Neuronal stem cell (in vitro differentiated cells): ENCODE measurements at regions not wholly inside any gene's neighbourhood (a gene's known extent, or its start where the extent isn't known, plus 50 kb on each side); places are given as distances from the start of the nearest gene placed in this dataset.
A peak's percentile ranks its signal among the peaks of the same experiment; 100 is the strongest.

ENCODE experiments used
- DNase-seq: peaks from one replicate; pipeline ENCODE4 v3.0.0-alpha.2; 2013; ENCODE audit warnings: low spot score
- H2AFZ ChIP-seq: one replicate; pipeline ENCODE4 v1.6.1; 2013; ENCODE audit warnings: mild to moderate bottlenecking, low read length, inconsistent platforms
- H2AK5ac ChIP-seq: 2 replicates; pipeline ENCODE4 v1.6.1; 2013; ENCODE audit warnings: low read depth, mild to moderate bottlenecking, inconsistent platforms, low read length, moderate library complexity, mixed read lengths
- H2BK120ac ChIP-seq: 2 replicates; pipeline ENCODE4 v1.6.1; 2013; ENCODE audit warnings: low read depth, mild to moderate bottlenecking, inconsistent platforms, low read length, moderate library complexity, mixed read lengths
- H2BK12ac ChIP-seq: one replicate; pipeline ENCODE4 v1.6.1; 2013; ENCODE audit warnings: low read length, inconsistent platforms
- H2BK15ac ChIP-seq: 2 replicates; pipeline ENCODE4 v1.6.1; 2013; ENCODE audit warnings: mild to moderate bottlenecking, low read length, inconsistent platforms, mixed read lengths
- H2BK5ac ChIP-seq: one replicate; pipeline ENCODE4 v1.6.1; 2013; ENCODE audit warnings: inconsistent platforms, mild to moderate bottlenecking, low read length, moderate library complexity
- H3K14ac ChIP-seq: one replicate; pipeline ENCODE4 v1.6.1; 2013; ENCODE audit warnings: low read length, inconsistent platforms
- H3K18ac ChIP-seq: 2 replicates; pipeline ENCODE4 v1.6.1; 2013; ENCODE audit warnings: low read length, inconsistent platforms
- H3K23ac ChIP-seq: 2 replicates; pipeline ENCODE4 v1.6.1; 2013; ENCODE audit warnings: low read depth, mild to moderate bottlenecking, mixed read lengths, low read length, inconsistent platforms; ENCODE audit not compliant: poor library complexity
- H3K27ac ChIP-seq: replicated peaks from 3 replicates; pipeline ENCODE4 v1.5.1; 2013; ENCODE audit warnings: low read length, inconsistent platforms
- H3K27me3 ChIP-seq, 3 experiments: 2 replicates each; pipeline ENCODE4 v1.6.1; 2013; ENCODE audit warnings: low read length in 3 of 3, mild to moderate bottlenecking in 2 of 3, inconsistent platforms in 1 of 3, low read depth in 1 of 3, mixed read lengths in 1 of 3, moderate library complexity in 1 of 3; ENCODE audit not compliant: control insufficient read depth in 3 of 3, insufficient read depth in 3 of 3
- H3K36me3 ChIP-seq, 2 donors: replicated peaks in 1 of 2; 2 replicates each; pipeline ENCODE4 v1.6.1; 2013; ENCODE audit warnings: low read length in 2 of 2; ENCODE audit not compliant: control insufficient read depth in 2 of 2, insufficient read depth in 2 of 2
- H3K4ac ChIP-seq: 2 replicates; pipeline ENCODE4 v1.6.1; 2013; ENCODE audit warnings: inconsistent platforms, mild to moderate bottlenecking, low read length, moderate library complexity
- H3K4me1 ChIP-seq, 2 donors: 1 replicate in 1 of 2; 2 replicates in 1 of 2; pipeline ENCODE4 v1.6.1; 2013; ENCODE audit warnings: low read length in 2 of 2, low read depth in 1 of 2; ENCODE audit not compliant: control insufficient read depth in 2 of 2, insufficient read depth in 1 of 2
- H3K4me2 ChIP-seq: one replicate; pipeline ENCODE4 v1.6.1; 2013; ENCODE audit warnings: mild to moderate bottlenecking, low read length, inconsistent platforms; ENCODE audit not compliant: insufficient read depth, poor library complexity, severe bottlenecking
- H3K4me3 ChIP-seq, 2 donors: 2 replicates each; pipeline ENCODE4 v1.5.1; 2013; ENCODE audit warnings: low read length in 2 of 2, mild to moderate bottlenecking in 2 of 2, inconsistent platforms in 1 of 2, moderate library complexity in 1 of 2
- H3K79me1 ChIP-seq: one replicate; pipeline ENCODE4 v1.6.1; 2013; ENCODE audit warnings: low read depth, mild to moderate bottlenecking, inconsistent platforms, low read length, moderate library complexity
- H3K9ac ChIP-seq: one replicate; pipeline ENCODE4 v1.6.1; 2013; ENCODE audit warnings: mild to moderate bottlenecking, low read depth, low read length, inconsistent platforms; ENCODE audit not compliant: poor library complexity
- H3K9me3 ChIP-seq, 2 donors: replicated peaks in 1 of 2; 2 replicates each; pipeline versions ENCODE3 to v1.6.1; 2013; ENCODE audit warnings: low read length in 2 of 2, mild to moderate bottlenecking in 2 of 2, inconsistent platforms in 1 of 2, low read depth in 1 of 2, mixed read lengths in 1 of 2, moderate library complexity in 1 of 2; ENCODE audit not compliant: control insufficient read depth in 2 of 2, insufficient read depth in 1 of 2
- H4K8ac ChIP-seq: one replicate; pipeline ENCODE4 v1.6.1; 2013; ENCODE audit warnings: low read depth, mild to moderate bottlenecking, inconsistent platforms, low read length, moderate library complexity
- H4K91ac ChIP-seq: one replicate; pipeline ENCODE4 v1.6.1; 2013; ENCODE audit warnings: low read length, low read depth, mild to moderate bottlenecking, inconsistent platforms; ENCODE audit not compliant: poor library complexity
- WGBS, 2 donors: extraction: QIAGEN DNeasy Blood & Tissue Kit; methylation state at CpG; one replicate each; pipeline ENCODE4 v1.1.7; 2013; ENCODE audit warnings: missing lambda C conversion rate in 2 of 2, mixed read lengths in 1 of 2; ENCODE audit not compliant: insufficient read length in 2 of 2, insufficient replicate concordance in 1 of 2; ENCODE audit errors: extremely low coverage in 2 of 2; 5-methylcytosine and 5-hydroxymethylcytosine counted together

DNA sequence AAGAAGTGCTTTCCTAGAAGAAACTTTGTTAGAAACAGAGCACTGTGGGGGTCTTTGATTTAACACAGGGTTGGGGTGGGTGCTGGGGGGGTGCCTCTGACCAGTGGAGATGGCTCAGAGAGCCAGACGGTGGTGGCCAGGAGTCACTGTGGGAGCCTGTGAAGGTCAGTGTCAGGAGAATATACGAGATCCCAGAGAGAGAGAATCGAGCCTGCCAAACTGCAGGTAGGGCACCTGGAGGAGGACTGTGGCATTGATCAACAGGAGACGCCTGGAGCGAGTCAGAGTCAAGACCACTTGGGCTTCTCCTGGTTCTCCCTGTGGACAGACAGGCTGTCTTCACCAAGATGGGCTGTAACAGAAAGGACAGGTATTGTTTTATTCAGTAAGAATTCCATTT is 136.5 kb upstream of the TWIST2 start:
- no CpG with 5 or more reads among the region's 5 CpGs for WGBS, 2 donors
- Histone ChIP-seq H3K4me3 (no peak overlapping the region), H4K8ac (no peak overlapping the region), H3K79me1 (no peaks in the 10 kb centered on the region), H2BK15ac (no peak overlapping the region), H3K4me2 (no peak overlapping the region), H2BK120ac (no peak overlapping the region), H3K27me3 (no peaks in the 10 kb centered on the region), H3K18ac (no peak overlapping the region), H3K9ac (no peak overlapping the region), H2BK12ac (no peak overlapping the region), H3K9me3 (peaks cover 0 to 7% of the 10 kb centered on the region in 2 donors), H4K91ac (no peak overlapping the region), H2AFZ (no peak overlapping the region), H3K27ac (no peak overlapping the region), H3K4ac (no peak overlapping the region), H2BK5ac (no peak overlapping the region), H2AK5ac (no peak overlapping the region), H3K4me1 (peaks cover 0 to 7% of the 10 kb centered on the region in 2 donors), H3K23ac (no peak overlapping the region), H3K14ac (no peak overlapping the region), H3K36me3 (no peaks in the 10 kb centered on the region)
- DNase-seq: no peak

DNA sequence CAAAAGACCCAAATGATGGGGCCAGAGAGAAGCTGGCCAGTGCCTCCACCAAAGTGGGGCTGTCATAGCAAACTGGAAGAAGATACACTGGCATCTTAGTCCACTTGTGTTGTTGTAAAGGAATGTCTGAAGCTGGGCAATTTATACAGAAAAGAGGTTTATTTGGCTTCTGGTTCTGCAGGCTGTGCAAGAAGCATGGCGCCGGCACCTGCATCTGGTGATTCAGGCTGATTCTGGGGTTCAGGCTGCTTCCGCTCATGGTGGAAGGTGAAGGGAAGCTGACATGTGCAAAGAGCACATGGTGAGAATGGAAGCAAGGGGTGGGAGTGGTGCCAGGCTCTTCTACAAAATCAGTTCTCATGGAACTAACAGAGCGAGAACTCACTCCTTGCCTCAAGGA is 135.9 kb upstream of the TWIST2 start:
- no peak overlapping the region for H3K4me3 ChIP-seq
- no CpG with 5 or more reads among the region's 4 CpGs for WGBS, 2 donors
- H3K27ac ChIP-seq: no peak overlapping the region
- H4K8ac ChIP-seq: no peak overlapping the region
- H3K9me3 ChIP-seq: peaks cover 0 to 7% of the 10 kb centered on the region in 2 donors
- H2BK12ac ChIP-seq: no peak overlapping the region
- no peak overlapping the region for H2BK15ac ChIP-seq
- H2BK5ac ChIP-seq: no peak overlapping the region
- no peaks in the 10 kb centered on the region for H3K27me3 ChIP-seq
- no peaks in the 10 kb centered on the region for H3K36me3 ChIP-seq
- H3K79me1 ChIP-seq: no peaks in the 10 kb centered on the region
- no peak overlapping the region for H3K14ac ChIP-seq
- H2AK5ac ChIP-seq: no peak overlapping the region
- H3K4me2 ChIP-seq: no peak overlapping the region
- H3K4ac ChIP-seq: no peak overlapping the region
- H3K4me1 ChIP-seq: peaks cover 0 to 7% of the 10 kb centered on the region in 2 donors
- H2AFZ ChIP-seq: no peak overlapping the region
- no peak overlapping the region for H3K9ac ChIP-seq
- H4K91ac ChIP-seq: no peak overlapping the region
- DNase-seq: no peak
- H3K18ac ChIP-seq: no peak overlapping the region
- no peak overlapping the region for H2BK120ac ChIP-seq
- H3K23ac ChIP-seq: no peak overlapping the region

DNA sequence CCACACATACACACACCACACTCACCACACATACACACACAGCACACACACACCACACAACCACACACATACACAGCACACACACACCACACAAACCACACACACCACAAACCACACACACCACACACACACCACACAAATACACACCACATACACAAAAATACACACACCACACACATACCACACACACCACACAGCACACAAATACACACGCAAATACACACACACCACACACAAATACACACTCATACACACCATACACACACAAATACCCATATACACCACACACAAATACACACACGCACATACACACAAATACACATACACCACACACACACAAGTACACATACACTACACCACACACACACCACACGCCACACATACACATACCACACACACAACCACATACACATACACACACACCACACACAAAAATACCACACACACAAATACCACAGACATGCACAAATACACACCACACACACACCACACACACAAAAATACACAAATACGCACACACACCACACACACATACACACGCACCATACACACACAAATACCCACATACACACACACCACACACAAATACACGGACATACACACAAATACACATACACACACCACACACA is 134.6 kb upstream of the TWIST2 start:
- Histone ChIP-seq H2BK120ac (no peak overlapping the region), H2AFZ (no peak overlapping the region), H3K4me2 (no peak overlapping the region), H3K27ac (no peak overlapping the region), H3K4me3 (peak overlapping the region in 1 of 2 donors; percentile 75), H3K18ac (no peak overlapping the region), H2BK12ac (no peak overlapping the region), H3K27me3 (no peaks in the 10 kb centered on the region), H3K36me3 (no peaks in the 10 kb centered on the region), H2BK15ac (no peak overlapping the region), H3K4ac (no peak overlapping the region), H3K14ac (no peak overlapping the region), H3K9me3 (peaks cover 0 to 7% of the 10 kb centered on the region in 2 donors), H3K4me1 (peaks cover 0 to 7% of the 10 kb centered on the region in 2 donors), H4K91ac (no peak overlapping the region), H4K8ac (no peak overlapping the region), H3K23ac (no peak overlapping the region), H2AK5ac (no peak overlapping the region), H2BK5ac (no peak overlapping the region), H3K79me1 (no peaks in the 10 kb centered on the region), H3K9ac (no peak overlapping the region)
- no peak for DNase-seq
- WGBS, 2 donors: 99 to 100% methylated on average over 1 to 6 of the region's 6 CpGs

DNA sequence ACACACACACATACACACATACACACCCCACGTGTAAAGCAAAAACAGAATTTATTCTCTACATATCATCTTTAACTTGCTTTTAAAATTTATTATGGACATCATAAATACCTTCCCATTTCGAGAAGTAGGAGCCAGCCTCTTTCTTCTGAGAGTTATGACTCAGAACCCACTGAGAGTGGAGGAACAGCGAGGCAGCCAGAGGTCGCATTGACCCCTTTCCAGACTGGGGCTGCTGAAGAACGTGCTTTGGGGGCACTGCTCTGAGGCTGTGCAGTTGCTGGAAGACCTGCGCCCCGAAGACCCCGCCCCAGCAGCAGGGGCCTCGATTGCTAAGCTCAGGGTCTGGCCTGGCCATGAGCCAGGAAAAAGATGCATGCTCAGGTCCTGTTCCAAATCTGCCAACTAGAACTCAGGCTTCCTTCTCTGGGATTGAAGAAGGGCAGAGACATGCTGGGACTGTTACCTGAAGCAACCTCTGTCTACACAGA is 133.8 kb upstream of the TWIST2 start:
- Histone ChIP-seq H3K9me3 (peaks cover 0 to 7% of the 10 kb centered on the region in 2 donors), H2AFZ (no peak overlapping the region), H3K4me2 (no peak overlapping the region), H3K4me1 (peaks cover 0 to 7% of the 10 kb centered on the region in 2 donors), H3K9ac (no peak overlapping the region), H3K4me3 (peak overlapping the region in 1 of 2 donors; percentile 75), H3K27ac (no peak overlapping the region), H3K4ac (no peak overlapping the region), H3K18ac (peak overlapping the region; percentile 3), H2BK120ac (no peak overlapping the region), H3K36me3 (no peaks in the 10 kb centered on the region), H3K79me1 (no peaks in the 10 kb centered on the region), H2BK12ac (no peak overlapping the region), H3K23ac (no peak overlapping the region), H3K14ac (no peak overlapping the region), H2BK5ac (no peak overlapping the region), H4K91ac (no peak overlapping the region), H2AK5ac (no peak overlapping the region), H3K27me3 (no peaks in the 10 kb centered on the region), H4K8ac (no peak overlapping the region), H2BK15ac (no peak overlapping the region)
- DNase-seq: no peak
- WGBS, 2 donors: 100% methylated on average over 1 of the region's 9 CpGs; no CpG with 5 or more reads in 1 of the 2 donors
